ENCODE measurements at regions not wholly inside any gene's neighbourhood (a gene's known extent, or its start where the extent isn't known, plus 50 kb on each side); places are given as distances from the start of the nearest gene placed in this dataset.
"Not testable (repeated sequence)": the region's sequence is repeated elsewhere in the genome, so short reads cannot be mapped to it uniquely, and the experiment has no call there.

DNA sequence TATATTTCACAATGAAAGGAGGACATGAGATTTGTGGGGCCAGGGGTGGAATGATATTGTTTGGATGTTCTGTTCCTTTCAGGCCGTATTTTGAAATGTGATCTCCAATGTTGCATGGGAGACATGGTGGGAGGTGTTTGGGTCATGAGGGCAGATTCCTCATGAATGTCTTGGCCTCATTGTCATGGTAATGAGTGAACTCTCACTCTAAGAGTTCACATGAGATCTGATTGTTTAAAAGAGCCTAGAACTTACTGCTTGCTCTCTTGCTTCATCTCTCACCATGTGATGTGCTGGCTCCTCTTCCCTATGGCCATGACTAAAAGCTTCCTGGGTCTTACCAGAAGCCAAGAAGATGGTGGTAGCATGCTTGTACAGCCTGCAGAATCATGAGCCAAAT, 1183.0 kb downstream of the TECRL start:
- no peak for DNase-seq

DNA sequence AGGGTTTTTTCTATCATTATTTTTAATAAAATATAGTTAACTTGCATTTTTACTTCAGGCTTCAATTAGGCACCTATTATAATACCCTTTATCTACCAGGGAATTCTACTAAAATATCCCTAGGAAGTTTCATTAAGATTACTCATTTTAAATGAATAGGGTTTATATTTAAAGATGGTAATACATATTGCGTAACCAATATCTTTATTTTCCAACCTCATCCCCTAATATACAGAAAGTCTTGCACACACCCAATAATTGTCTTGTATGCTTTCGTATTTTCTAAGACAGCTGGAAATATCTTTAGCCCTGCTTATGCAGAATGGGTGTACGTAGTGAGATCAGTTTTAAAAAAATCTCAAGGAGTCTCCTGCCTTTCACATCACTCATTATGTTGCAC, 1186.8 kb downstream of the TECRL start:
- DNase-seq = no peak

DNA sequence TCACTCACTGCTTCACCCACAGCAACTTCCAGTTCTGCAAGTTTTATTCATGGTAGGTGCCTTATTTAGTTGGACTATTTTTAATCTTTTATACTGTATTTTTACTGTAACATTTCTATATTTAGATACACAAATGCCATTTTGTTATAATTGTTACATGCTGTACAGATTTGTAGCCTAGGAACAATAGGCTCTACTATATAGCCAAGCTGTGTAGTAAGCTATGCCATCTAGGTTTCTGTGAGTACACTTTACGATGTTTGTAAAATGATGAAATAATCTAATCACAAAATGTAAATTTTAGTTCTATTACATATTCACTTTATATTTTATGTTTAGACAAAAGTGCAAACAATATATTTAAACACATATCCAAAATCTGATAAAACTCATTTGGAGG, 1187.8 kb downstream of the TECRL start:
- DNase-seq = no peak

DNA sequence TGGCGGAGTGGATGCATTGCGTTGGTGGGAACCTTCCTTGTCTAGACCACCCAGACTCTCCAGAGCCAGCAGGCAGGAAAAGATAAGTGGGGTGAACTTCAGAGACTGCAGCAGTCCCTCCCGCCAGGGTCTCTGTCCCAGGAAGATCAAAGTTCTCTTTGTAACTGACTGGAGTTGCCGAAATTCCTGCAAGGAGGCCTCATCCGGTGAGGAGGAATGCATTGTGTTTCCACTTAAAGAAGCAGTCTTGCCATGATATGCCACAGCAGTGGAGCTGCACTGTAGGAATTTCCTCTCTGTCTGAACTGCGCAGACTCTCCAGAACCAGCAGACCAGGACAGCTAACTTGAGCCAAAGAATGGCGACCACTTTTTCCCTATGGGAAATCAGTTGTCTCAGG, 1190.4 kb downstream of the TECRL start:
- DNase-seq = no peak

DNA sequence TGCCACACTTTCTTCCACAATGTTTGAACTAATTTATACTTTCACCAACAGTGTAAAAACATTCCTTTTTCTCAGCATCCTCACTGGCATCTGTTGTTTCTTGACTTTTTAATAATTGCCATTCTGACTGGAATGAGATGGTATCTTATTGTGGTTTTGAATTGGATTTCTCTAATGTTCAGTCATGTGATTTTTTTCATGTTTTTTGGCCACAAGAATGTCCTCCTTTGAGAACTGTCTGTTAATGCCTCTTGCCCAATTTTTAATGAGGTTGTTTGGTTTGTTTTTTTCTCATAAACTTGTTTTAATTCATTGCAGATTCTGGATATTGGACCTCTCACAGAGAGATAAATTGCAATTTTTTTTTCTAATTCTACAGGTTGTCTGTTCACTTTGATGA, 1195.2 kb downstream of the TECRL start:
- DNase-seq = no peak

DNA sequence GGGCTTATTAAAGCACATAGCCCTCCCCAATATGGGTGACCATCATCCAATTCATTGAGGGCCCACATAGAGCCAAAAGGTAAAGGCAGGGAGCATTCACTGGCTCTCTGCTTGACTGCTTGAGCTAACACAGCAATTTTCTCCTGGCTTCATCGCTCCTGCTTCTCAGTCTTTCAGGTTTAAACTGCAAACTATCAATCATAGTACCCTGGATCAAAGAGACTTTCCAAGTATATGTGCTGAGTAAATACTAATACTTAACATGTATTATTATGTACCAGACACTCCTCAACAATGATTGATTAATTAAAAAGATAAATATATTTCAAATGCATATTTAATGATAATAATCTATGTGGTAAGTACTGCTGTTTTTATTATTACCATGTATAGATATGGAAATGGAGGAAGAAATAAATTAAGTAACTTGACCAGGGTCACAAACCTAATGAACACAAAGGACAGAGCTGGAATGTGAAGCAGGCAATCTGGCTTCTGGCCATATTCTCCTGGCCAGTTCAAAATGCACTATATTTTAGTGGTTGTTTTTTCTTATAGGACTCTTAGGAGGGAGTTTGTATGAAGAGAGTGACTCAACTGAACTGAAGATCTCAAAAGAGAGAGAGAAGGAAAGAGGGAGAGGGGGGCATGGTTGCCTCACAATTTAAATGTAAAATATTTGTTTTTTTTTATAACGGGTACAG, 1197.3 kb downstream of the TECRL start:
- no peak for DNase-seq

DNA sequence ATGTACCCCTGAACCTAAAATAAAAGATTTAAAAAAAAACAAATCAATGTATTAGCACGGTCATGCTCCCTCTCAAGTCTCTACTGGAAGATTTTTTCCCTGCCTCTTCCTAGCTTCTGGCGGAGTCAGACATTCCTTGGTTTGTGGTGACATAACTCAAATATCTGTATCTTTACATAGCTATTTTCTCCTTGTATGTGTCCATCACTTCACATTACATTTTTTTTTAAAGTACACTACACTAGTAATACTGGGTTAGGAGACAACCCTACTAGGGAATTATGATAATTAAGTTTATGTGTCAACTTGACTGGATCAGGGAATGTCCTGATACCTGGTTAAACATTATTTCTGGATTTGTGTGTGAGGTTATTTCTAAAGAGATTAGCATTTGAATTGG, 1197.9 kb downstream of the TECRL start:
- no peak for DNase-seq

DNA sequence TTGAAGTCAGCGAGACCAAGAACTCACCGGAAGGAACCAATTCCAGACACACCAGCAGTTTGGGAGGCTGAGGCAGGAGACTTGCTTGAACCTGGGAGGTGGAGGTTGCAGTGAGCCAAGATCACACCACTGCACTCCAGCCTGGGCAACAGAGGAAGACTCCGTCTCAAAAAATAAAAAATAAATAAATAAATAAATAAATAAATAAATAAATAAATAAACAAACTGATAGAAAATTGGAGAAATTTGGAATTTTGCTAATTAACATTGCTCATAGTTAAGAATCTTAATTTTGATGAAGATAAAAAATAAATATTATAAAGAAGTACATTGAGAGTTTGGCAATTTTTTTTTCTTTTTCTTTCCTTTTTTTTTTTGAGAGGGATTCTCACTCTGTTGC, 1216.2 kb downstream of the TECRL start:
- not testable (repeated sequence) for DNase-seq

DNA sequence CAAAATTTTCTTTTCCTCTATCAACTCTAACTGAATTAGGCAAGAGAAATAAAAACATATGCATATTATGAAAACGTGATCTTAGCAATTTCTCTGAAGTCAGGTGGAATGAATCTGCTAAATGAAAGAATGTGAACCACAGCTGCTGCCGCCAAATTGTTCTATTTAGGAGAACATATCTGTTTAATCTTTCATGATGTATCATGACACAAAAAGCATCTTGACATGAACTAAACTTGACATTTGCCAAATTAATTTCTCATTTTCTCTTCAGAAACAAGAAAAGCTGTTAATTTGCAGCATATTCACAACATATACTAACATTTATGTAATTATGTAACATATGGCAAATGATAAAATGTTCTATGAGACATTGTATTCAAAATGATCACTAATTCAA, 1237.9 kb downstream of the TECRL start:
- DNase-seq = no peak

DNA sequence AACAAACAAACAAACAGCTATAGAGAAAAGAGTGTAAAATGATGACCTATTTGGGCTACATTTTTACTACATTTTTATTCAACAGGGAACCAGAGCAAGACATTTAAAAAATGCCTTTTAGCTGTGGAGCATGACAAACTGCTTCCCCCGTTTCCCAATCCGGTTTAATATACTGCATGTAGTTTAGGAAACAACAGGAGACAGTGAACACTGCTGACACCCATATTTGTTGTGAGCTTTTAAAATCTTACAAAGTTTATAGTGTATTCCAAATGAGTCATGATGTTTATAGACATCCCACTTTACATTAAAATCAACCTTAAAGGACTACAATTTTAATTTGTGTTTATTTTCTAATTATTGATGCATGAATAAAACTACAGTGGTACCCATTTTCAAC, 1238.3 kb downstream of the TECRL start:
- no peak for DNase-seq

DNA sequence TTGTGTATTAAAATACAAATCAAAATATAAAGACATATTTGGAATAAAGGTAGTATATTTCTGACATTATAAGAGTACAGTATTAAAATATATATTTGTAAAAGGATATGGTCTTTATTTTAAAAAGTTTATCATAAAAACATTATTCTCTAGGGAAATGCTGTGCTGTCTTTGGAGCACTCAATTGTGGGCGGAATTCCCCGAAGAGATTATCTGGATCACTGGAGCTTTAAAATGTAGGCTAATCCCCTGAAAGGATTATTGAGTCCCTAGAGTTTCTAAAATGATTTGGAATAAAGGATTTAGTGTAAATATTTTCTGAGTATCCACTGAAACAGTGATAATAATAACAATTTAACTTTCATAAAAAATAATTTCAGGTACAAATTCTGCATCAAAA, 1239.4 kb downstream of the TECRL start:
- no peak for DNase-seq

DNA sequence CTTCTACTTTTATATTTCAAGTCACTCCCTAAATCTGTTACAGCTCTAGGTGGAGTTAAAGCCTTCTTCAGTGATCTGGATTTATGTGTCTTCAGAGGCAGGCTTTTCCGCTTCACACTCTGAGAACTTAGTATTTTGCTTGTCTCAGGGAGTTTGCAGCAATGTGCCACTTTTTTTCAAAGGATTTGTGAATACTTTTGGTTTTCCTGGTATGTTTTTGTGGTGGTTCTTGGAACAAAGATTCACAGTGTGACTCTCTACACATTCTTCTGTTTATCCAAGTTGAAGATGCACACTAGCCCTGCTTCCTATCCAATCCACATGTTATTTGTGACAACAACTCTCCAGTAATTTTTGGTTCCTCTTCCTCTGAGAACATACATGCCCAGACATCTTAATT, 1253.7 kb downstream of the TECRL start:
- no peak for DNase-seq

DNA sequence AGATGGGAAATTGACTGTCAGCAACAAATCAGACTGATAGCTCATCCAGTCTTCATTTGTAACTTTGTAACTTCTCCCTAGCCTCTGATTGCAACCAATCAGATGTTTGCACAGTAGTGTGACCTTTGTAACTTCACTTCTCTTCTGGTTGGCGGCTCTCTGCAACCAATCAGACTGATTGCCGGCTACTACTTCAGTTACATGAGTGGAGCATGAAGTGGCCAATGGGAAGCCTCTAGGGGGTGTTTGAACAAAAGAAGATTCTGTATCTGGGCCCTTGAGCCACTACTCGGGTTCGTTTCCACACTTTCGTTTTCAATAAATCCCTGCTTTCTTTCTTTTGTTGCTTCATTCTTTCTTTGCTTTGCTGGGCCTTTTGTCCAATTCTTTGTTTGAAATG, 1285.8 kb downstream of the TECRL start:
- no peak for DNase-seq

DNA sequence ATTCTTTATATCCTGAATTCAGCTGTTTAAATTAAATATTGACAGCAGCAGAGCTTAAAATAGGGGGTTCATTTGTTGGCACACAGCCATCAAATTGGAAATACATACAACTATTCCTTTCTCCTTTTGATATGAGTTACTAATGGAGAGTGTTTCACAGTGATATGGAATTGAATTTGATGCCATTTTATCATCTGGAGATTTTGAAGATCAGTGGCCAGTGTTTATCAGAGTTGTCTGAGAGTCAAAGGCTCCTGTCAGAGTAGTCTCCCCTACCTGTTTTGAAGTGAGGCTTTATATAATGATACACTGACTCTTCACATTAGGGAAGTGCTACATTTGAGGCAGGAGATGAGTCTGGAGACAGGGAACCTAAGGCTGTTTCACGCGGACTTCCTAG, 1286.3 kb downstream of the TECRL start:
- DNase-seq = no peak

DNA sequence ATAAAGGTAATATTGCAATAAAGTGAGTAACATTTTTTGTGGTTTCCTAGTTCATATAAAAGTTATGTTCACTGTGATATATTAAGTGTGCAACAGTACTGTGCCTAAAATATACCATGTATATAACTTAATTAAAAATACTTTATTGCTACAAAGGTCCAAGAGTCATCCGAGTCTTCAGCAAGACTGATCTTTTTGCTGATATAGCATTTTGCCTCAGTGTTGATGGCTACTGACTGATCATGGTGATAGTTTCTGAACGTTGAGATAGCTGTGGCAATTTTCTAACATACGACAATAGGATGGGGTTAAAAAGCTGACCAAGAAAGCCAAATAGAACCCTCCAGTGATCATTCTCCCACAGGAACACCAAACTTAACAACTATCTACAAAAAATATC, 1302.7 kb downstream of the TECRL start:
- no peak for DNase-seq

DNA sequence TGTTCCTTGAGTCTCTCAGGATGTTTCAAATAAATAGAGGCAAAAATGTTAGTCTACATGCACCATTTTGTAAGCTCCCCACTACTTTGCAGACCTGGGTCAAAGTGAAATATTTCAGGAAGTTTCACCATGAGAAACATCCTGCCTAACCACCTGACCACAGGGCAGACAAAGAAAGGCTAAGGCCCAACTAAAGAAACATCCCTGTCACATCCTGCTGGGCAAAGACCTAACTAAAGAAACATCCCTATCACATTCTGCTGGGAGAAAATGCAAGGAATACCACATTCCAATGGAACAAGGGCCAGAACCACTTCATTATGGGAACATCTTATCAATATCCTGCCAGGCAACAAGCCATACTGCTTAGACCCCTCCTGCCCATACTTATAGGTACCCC, 1303.4 kb downstream of the TECRL start:
- DNase-seq = no peak

DNA sequence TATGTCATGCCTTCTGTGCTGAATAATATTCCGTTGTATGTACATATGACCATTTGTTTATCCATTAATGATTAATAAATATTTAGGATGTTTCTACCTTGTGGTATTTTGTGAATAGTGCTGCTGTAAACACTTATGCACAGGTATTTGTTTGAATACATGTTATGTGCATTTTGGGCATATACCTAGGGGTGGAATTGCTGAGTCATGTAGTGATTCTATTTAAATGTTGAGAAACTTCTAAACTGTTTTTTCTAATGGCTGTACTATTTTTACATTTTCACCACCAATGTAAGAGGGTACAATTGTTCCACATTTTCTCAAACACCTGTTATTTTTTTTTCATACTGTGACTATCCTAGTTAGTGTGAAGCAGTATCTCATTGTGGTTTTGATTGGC, 1318.6 kb downstream of the TECRL start:
- DNase-seq = no peak

DNA sequence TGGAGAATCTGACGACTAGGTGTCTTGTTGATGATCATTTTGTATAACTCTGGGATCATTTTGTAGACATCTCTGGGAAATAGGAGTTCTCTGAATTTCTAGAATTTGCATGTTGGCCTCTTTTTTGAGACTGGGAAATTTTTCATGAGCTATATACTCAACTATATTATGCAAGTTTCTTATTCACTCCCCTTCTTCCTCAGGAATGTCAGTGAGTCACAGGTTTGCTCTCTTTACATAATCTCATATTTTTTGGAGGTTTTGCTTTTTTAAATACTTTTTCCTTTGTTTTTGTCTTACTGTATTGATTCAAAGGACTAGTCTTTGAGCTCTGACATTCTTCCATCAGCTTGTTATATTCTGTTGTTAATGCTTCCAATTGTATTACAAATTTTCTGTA, 1324.2 kb downstream of the TECRL start:
- DNase-seq = no peak

DNA sequence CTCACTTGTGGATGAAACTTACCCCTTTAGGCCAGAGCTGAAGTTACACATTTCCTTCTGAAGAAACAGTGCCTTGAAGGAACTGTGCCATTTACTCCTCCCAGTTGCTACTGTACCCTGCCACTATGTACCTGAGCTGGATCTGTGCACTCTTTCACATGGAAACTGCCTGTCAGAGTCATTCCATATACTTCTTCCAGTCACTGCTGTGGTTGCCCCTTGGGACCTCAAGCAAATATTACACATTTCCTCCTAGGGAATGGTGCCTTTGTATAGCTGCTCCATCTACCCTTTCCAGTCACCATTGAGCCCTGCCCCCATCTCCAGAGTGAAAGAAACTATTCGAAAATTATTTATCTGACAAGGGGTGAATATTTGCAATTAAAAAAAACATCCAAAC, 1328.3 kb downstream of the TECRL start:
- DNase-seq = no peak

DNA sequence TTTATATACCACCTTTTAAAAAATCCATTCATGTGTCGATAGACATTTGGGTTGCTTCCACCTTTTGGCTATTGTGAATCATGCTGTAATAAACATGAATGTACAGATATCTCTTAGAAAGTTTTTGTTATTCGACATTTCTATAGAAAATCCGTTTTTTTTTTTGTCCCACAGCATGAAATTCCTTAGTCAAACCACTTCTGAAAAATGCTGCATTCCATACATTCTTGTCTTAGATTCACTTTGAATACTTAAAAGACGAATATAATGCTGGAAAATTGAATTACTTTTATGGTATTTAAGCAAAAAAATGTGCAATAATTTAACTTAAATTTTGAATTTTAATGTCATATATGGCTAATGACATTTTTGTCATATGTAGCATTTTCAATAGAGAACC, 1345.5 kb downstream of the TECRL start:
- no peak for DNase-seq

DNA sequence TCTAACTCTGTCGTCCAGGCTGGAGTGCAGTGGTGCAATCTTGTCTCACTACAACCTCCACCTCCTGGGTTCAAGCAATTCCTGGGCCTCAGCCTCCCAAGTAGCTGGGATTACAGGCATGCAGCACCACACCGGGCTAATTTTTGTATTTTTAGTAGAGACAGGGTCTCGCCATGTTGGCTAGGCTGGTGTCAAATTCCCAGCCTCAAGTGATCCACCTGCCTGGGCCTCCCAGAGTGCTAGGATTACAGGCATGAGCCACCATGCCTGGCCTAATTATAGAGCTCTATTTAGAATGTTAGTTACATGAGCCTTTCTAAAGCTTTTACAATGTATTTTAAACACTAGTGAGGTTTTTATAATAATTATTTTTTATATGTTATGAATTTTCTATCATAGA, 1346.4 kb downstream of the TECRL start:
- not testable (repeated sequence) for DNase-seq

DNA sequence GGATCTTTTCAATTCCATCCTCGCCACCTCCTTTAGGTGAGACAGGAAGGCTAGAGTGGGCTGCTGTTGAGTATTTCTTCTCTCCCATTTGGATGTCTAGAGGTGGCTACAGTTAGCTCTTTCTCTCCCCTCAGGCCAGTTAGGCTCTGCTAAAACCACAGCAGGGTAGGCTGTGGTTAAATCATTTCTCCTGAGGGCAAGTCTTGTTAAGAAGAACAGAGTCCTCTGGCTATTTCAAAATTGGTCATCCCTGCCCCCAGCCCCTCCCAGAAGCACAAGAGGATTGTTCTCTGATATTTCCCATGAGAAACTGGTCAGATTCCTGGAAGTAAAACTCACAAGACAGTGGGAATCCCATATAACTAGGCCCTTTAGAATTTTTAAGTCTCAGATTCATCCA, 1359.5 kb downstream of the TECRL start:
- no peak for DNase-seq

DNA sequence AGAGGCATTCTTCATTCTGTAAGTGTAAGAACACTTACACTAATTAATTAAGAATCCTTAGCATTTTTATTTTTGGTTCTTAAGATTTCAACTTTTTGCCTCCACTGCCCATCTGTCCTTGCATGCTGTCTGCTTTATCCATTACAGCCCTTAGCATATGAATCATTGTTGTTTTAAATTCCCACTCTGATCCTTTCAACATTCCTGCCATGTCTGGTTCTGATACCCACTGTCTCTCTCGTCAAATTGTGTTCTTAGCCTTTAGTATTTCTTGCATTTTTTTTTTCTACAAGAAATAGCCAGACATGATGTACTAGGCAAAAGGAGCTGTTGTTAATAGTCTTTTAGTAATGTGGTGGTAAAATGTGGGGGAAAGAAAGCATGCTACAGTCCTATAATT, 1360.0 kb downstream of the TECRL start:
- DNase-seq = no peak

DNA sequence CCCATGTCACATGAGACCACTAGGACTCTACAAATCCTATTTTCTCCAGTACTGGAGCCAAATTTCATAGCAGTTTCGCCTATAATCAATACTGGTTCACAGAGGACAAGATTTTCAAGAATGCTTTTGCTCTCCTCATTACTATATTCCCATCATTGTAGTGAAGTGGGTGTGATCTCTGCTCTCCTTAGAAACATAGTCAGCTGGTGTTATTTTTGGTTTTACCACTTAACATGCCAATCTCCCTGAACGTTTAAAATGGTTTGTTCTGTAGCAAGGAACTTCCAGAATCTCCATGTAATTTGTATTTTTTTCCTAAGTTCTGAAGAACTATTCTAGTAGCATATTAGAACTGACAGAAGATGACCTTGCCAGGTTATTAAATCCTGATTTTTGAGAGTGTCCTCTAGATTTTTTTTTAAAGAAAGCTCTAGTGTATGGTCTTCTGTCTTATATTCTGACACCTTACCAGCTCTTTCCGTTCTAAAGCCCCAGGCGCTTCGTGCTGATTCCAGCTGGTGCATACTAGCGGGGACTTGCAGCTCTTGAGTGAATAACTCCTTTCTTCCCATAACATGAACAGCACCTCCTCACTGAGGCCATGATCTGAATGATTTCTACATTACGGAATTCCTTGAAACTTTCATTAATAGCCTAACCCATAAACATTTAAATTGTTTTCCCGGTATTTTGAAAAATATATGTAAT, 1372.9 kb downstream of the TECRL start:
- DNase-seq = no peak

DNA sequence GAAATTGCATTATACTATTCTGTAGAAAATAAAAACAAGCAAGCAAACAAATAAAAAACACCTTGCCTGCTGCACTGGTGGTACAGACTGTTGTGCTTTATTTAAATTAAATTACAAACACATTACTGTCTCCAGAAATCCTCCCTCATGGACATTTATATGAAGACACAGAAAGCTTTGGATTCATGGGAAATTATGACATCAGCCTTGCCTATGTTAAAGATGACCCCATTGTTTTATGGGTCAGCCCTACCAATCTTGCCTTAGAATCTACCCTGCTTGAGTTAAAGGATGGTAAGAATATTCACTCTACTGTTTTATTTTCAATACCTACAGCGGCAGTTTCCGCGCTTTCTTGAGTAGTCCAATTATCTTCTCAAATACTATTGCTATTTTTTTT, 1379.9 kb downstream of the TECRL start:
- no peak for DNase-seq
